ENCODE measurements at regions not wholly inside any gene's neighbourhood (a gene's known extent, or its start where the extent isn't known, plus 50 kb on each side); places are given as distances from the start of the nearest gene placed in this dataset.

DNA sequence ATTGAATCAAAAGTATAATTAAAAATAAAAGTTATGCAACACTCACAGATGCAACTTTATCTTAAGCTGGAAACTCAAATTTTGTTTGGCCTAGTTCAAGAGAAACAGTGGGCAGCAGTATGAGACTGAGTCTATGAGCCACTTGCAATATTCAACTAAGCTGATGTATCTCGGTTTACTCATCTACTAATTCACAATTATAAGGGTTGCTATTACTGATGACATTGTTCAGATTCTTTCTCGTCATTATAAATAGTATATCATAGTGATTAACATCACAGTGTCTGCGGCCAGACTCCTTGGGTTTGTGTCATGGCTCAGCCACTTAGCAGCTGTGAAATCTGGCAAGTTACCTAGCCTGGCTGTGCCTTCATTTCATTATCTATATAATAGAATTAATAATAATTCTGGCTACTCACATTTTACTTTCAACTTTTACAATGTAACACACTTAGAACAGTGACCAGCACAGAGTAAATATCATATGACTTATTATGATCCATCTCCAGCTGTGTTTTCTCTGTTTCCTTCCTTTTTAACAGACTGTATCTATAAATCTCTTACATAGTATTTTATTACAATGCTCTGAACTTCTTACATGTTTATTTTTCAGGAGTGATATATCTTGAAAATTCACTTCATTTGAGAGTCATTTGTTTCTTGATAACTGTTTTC lies 194.3 kb upstream of the RGS18 start:
- TF ChIP-seq POLR2A (IDR thresholded peaks at IDR 0.05; ENCODE audit: extremely low read depth, insufficient read length): no peak
- TF ChIP-seq CTCF (IDR thresholded peaks at IDR 0.05; ENCODE audit: low read depth, low read length): no peak

Data from NB4 (cell line).